H1 (cell line): ENCODE measurements at regions not wholly inside any gene's neighbourhood (a gene's known extent, or its start where the extent isn't known, plus 50 kb on each side); places are given as distances from the start of the nearest gene placed in this dataset.
A peak's percentile ranks its signal among the peaks of the same experiment; 100 is the strongest.

ENCODE experiments used
- CTCF ChIA-PET: fragments of 300-600 bp; sonication (Branson Sonifier 250); formaldehyde crosslinking; loops from one replicate; lab custom pipeline; 2021; ENCODE audit not compliant: partially characterized antibody; lab: Charles Lee
- POLR2A ChIA-PET: fragments of 300-600 bp; sonication (Branson Sonifier 250); formaldehyde crosslinking; loops from one replicate; lab custom pipeline; 2021; ENCODE audit warnings: inconsistent platforms; ENCODE audit not compliant: partially characterized antibody; lab: Charles Lee
- DNase-seq, 2 experiments: peaks; one replicate each; pipeline versions ENCODE4 v3.0.0 to v3.0.0-alpha.2; 2010 to 2022; ENCODE audit warnings: low spot score in 2 of 2, low read depth in 1 of 2, mixed read lengths in 1 of 2
- FAIRE-seq: peaks from 2 replicates; lab custom pipeline; 2011; peaks lifted over from hg19 to GRCh38; lab: Jason Lieb, UNC
- H2AFZ ChIP-seq: 2 replicates; pipeline ENCODE4 v1.8.1; 2012; ENCODE audit warnings: low read length, inconsistent platforms
- H2AK5ac ChIP-seq: 2 replicates; pipeline ENCODE4 v1.6.1; 2013; ENCODE audit warnings: low read depth, low read length
- H2BK120ac ChIP-seq: replicated peaks from 2 replicates; pipeline ENCODE3; 2013; ENCODE audit warnings: low read depth, low read length, inconsistent platforms
- H2BK12ac ChIP-seq: 2 replicates; pipeline ENCODE4 v1.6.1; 2013; ENCODE audit warnings: low read depth, low read length
- H2BK15ac ChIP-seq: 2 replicates; pipeline ENCODE4 v1.6.1; 2013; ENCODE audit warnings: low read length
- H2BK20ac ChIP-seq: 2 replicates; pipeline ENCODE4 v1.6.1; 2013; ENCODE audit warnings: low read length
- H2BK5ac ChIP-seq: 2 replicates; pipeline ENCODE4 v1.6.1; 2013; ENCODE audit warnings: low read depth, low read length
- H3K14ac ChIP-seq: 2 replicates; pipeline ENCODE4 v1.6.1; 2013; ENCODE audit warnings: inconsistent platforms; ENCODE audit not compliant: insufficient read length
- H3K18ac ChIP-seq: 2 replicates; pipeline ENCODE4 v1.6.1; 2013; ENCODE audit warnings: low read length; ENCODE audit errors: extremely low read depth
- H3K23ac ChIP-seq: 2 replicates; pipeline ENCODE4 v1.6.1; 2013; ENCODE audit warnings: inconsistent platforms; ENCODE audit not compliant: insufficient read length
- H3K23me2 ChIP-seq: 2 replicates; pipeline ENCODE4 v1.6.1; 2013; ENCODE audit warnings: low read depth, low read length
- H3K27ac ChIP-seq: 2 replicates; pipeline ENCODE4 v1.6.1; 2011; ENCODE audit warnings: low read depth, low read length, inconsistent platforms
- H3K27me3 ChIP-seq, 4 experiments: replicated peaks in 1 of 4; 1 replicate in 1 of 4; 2 replicates in 3 of 4; pipeline versions ENCODE4 v1.6.1 to v1.8.1; 2011 to 2013; ENCODE audit warnings: low read length in 3 of 4, mild to moderate bottlenecking in 3 of 4, inconsistent platforms in 2 of 4, mixed read lengths in 2 of 4, moderate library complexity in 1 of 4; ENCODE audit not compliant: control insufficient read depth in 3 of 4, insufficient read depth in 3 of 4; ENCODE audit errors: extremely low read depth in 1 of 4
- H3K36me3 ChIP-seq, 4 experiments: 2 replicates each; pipeline versions ENCODE4 v1.6.1 to v1.8.1; 2011 to 2013; ENCODE audit warnings: mild to moderate bottlenecking in 4 of 4, low read length in 3 of 4, moderate library complexity in 2 of 4, control low read depth in 1 of 4, inconsistent platforms in 1 of 4; ENCODE audit not compliant: insufficient read depth in 4 of 4, control insufficient read depth in 2 of 4
- H3K4ac ChIP-seq: replicated peaks from 2 replicates; pipeline ENCODE3; 2013; ENCODE audit warnings: low read length, low read depth, mixed read lengths, inconsistent platforms; ENCODE audit not compliant: insufficient read length
- H3K4me1 ChIP-seq, 4 experiments: replicated peaks in 1 of 4; 1 replicate in 1 of 4; 2 replicates in 3 of 4; pipeline versions ENCODE4 v1.6.1 to v1.8.1; 2011 to 2013; ENCODE audit warnings: low read length in 3 of 4, inconsistent platforms in 2 of 4, mixed read lengths in 1 of 4; ENCODE audit not compliant: insufficient read depth in 4 of 4, control insufficient read depth in 3 of 4
- H3K4me2 ChIP-seq, 2 experiments: 2 replicates each; pipeline versions ENCODE4 v1.6.1 to v1.8.1; 2011 to 2013; ENCODE audit warnings: low read depth in 2 of 2, low read length in 2 of 2, control low read depth in 1 of 2, inconsistent platforms in 1 of 2, mild to moderate bottlenecking in 1 of 2; ENCODE audit not compliant: insufficient read depth in 1 of 2
- H3K4me3 ChIP-seq, 4 experiments: fragments of 200-600, 300-600 bp in 1 of 4; sonication (generic), shearing (Covaris generic), sonication (Bioruptor Twin) in 1 of 4; 2 replicates each; pipeline versions ENCODE4 v1.5.1 to v1.8.1; 2011 to 2016; ENCODE audit warnings: low read length in 4 of 4, low read depth in 3 of 4, control low read depth in 2 of 4, inconsistent platforms in 2 of 4, mild to moderate bottlenecking in 2 of 4, mixed read lengths in 1 of 4, moderate library complexity in 1 of 4; ENCODE audit not compliant: insufficient read depth in 2 of 4; ENCODE audit errors: extremely low read depth in 1 of 4
- H3K56ac ChIP-seq: replicated peaks from 2 replicates; pipeline ENCODE3; 2013; ENCODE audit warnings: low read depth, mild to moderate bottlenecking, mixed read lengths, low read length, inconsistent platforms; ENCODE audit not compliant: insufficient read length
- H3K79me1 ChIP-seq: 2 replicates; pipeline ENCODE4 v1.6.1; 2013; ENCODE audit warnings: low read depth, low read length, control low read depth
- H3K79me2 ChIP-seq, 2 experiments: 2 replicates each; pipeline versions ENCODE4 v1.6.1 to v1.8.1; 2012 to 2013; ENCODE audit warnings: low read length in 2 of 2, mild to moderate bottlenecking in 2 of 2, inconsistent platforms in 1 of 2; ENCODE audit not compliant: insufficient read depth in 2 of 2, control insufficient read depth in 1 of 2
- H3K9ac ChIP-seq, 4 experiments: replicated peaks in 1 of 4; 1 replicate in 1 of 4; 2 replicates in 3 of 4; pipeline versions ENCODE4 v1.6.1 to v1.8.1; 2011 to 2013; ENCODE audit warnings: low read depth in 3 of 4, low read length in 3 of 4, control low read depth in 2 of 4, mild to moderate bottlenecking in 2 of 4, moderate library complexity in 2 of 4, inconsistent platforms in 1 of 4; ENCODE audit errors: extremely low read depth in 1 of 4
- H3K9me3 ChIP-seq, 2 experiments: 2 replicates each; pipeline versions ENCODE4 v1.6.1 to v1.8.1; 2012 to 2013; ENCODE audit warnings: mild to moderate bottlenecking in 2 of 2, moderate library complexity in 2 of 2, control low read depth in 1 of 2, inconsistent platforms in 1 of 2, low read depth in 1 of 2, low read length in 1 of 2, mixed read lengths in 1 of 2; ENCODE audit not compliant: insufficient read depth in 2 of 2
- H4K20me1 ChIP-seq, 2 experiments: replicated peaks in 1 of 2; 2 replicates each; pipeline versions ENCODE3 to v1.8.1; 2011 to 2013; ENCODE audit warnings: inconsistent platforms in 2 of 2, low read length in 2 of 2, mild to moderate bottlenecking in 1 of 2; ENCODE audit not compliant: insufficient read depth in 2 of 2, control insufficient read depth in 1 of 2
- H4K5ac ChIP-seq: 2 replicates; pipeline ENCODE4 v1.6.1; 2013; ENCODE audit warnings: low read length, low read depth, mixed read lengths, inconsistent platforms; ENCODE audit not compliant: insufficient read length
- H4K8ac ChIP-seq: 2 replicates; pipeline ENCODE4 v1.8.0; 2013; ENCODE audit warnings: mild to moderate bottlenecking, moderate library complexity, low read length, inconsistent platforms; ENCODE audit not compliant: insufficient read depth; ENCODE audit errors: extremely low read depth
- H4K91ac ChIP-seq: replicated peaks from 2 replicates; pipeline ENCODE3; 2013; ENCODE audit warnings: low read length, mixed read lengths, inconsistent platforms; ENCODE audit not compliant: insufficient read length
- ATF3 ChIP-seq: IDR thresholded peaks from 2 replicates; pipeline ENCODE4 v1.6.1; 2011; ENCODE audit warnings: low read depth, mild to moderate bottlenecking, low read length; ENCODE audit not compliant: insufficient read depth
- BCL11A ChIP-seq, 2 experiments: IDR thresholded peaks; one replicate each; pipeline ENCODE4 v1.6.1; 2011; ENCODE audit warnings: low read depth in 2 of 2, low read length in 2 of 2, mild to moderate bottlenecking in 2 of 2
- CEBPB ChIP-seq: IDR thresholded peaks from 2 replicates; pipeline ENCODE4 v1.6.1; 2012; ENCODE audit warnings: low read depth, low read length
- GTF2F1 ChIP-seq: IDR thresholded peaks from 2 replicates; pipeline ENCODE4 v1.6.1; 2012; ENCODE audit warnings: low read depth, low read length, improper control_type of control experiment, borderline replicate concordance
- JUN ChIP-seq: IDR thresholded peaks from 2 replicates; pipeline ENCODE4 v1.6.1; 2011; ENCODE audit warnings: low read depth, mild to moderate bottlenecking, improper control_type of control experiment, low read length
- POU5F1 ChIP-seq: IDR thresholded peaks from 2 replicates; pipeline ENCODE4 v1.6.1; 2011; ENCODE audit warnings: low read depth, mild to moderate bottlenecking, low read length, moderate library complexity
- RXRA ChIP-seq: IDR thresholded peaks from 2 replicates; pipeline ENCODE4 v1.6.1; 2011; ENCODE audit warnings: low read depth, mild to moderate bottlenecking, low read length, moderate library complexity; ENCODE audit not compliant: insufficient read depth
- SRF ChIP-seq: IDR thresholded peaks from 2 replicates; pipeline ENCODE4 v1.6.1; 2011; ENCODE audit warnings: mild to moderate bottlenecking, low read depth, low read length, moderate library complexity
- SUZ12 ChIP-seq: fragments of 200-600 bp; sonication (generic); IDR thresholded peaks from 2 replicates; pipeline ENCODE4 v1.6.1; 2012; ENCODE audit warnings: mild to moderate bottlenecking, inconsistent platforms, low read length, moderate library complexity, mixed read lengths
- WGBS, 2 experiments: shearing (Covaris generic) in 1 of 2; methylation state at CpG; one replicate each; pipeline versions ENCODE4 v1.1.6 to v1.1.7; 2013 to 2015; ENCODE audit warnings: low lambda C conversion rate in 2 of 2, mixed read lengths in 2 of 2, inconsistent platforms in 1 of 2, low coverage in 1 of 2, missing lambda C conversion rate in 1 of 2; ENCODE audit not compliant: insufficient replicate concordance in 2 of 2, insufficient coverage in 1 of 2, insufficient read length in 1 of 2; ENCODE audit errors: extremely low coverage in 1 of 2, missing lambda C conversion rate in 1 of 2; 5-methylcytosine and 5-hydroxymethylcytosine counted together
- TF ChIP-seq, protein P1 (sequence below): IDR thresholded peaks from 2 replicates; pipeline ENCODE4 v1.6.1; 2012; ENCODE audit warnings: inconsistent platforms

DNA sequence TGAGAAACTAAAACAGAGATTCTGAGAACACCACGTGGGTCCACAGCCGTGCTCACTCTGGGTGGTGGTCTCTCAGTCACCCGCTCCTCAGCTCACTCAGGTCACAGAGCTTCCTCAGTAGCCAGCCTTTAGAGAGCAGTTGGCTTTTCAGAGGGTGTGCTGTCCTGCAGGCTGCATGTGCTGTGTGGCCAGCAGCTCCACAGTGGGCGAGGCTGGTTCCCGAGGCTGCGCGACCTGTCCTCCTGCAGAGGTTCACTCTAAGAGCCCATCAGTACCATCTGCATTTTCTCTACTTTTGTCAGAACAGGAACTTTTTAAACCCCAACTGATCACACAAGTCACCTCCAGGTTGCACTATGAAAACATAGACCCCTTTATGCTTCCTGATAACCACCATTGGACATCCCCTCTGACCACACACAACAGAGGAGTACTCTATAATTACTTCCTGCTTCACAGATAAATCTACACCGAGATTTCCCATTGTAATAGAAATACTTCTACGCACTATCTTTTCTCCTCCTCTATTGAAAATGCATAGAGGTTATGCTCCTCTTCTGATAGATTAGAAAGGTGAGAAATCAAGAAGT, 93.1 kb downstream of the GYPC start:
- Histone ChIP-seq H3K9ac (no peak overlapping the region), H2BK15ac (no peak overlapping the region), H2AFZ (no peak overlapping the region), H3K18ac (no peak overlapping the region), H3K79me2 (no peaks in the 10 kb centered on the region), H3K4ac (no peak overlapping the region), H2BK5ac (no peak overlapping the region), H3K23ac (no peak overlapping the region), H4K91ac (no peak overlapping the region), H3K9me3 (no peaks in the 10 kb centered on the region), H2BK12ac (no peak overlapping the region), H3K4me3 (no peak overlapping the region), H4K20me1 (no peaks in the 10 kb centered on the region), H3K14ac (no peak overlapping the region), H3K36me3 (no peaks in the 10 kb centered on the region), H3K4me1 (peaks cover 0 to 4% (median 0%) of the 10 kb centered on the region in 4 experiments; a peak in 2 of 7 replicates), H4K8ac (peak overlapping the region; percentile 20), H3K79me1 (no peaks in the 10 kb centered on the region), H3K23me2 (no peaks in the 10 kb centered on the region), H2BK120ac (no peak overlapping the region), H2BK20ac (no peak overlapping the region), H3K27me3 (no peaks in the 10 kb centered on the region), H2AK5ac (no peak overlapping the region), H3K4me2 (no peak overlapping the region), H3K27ac (no peak overlapping the region), H4K5ac (no peak overlapping the region), H3K56ac (no peak overlapping the region)
- no peak for FAIRE-seq
- CTCF ChIA-PET: interaction anchor here (1.3 to 1.9 kb wide), 2 partner anchors 35 to 220 kb away, joined by 4 to 7 read pairs; no protein-coding TSS in a partner anchor
- 92% methylated on average over 9 of the region's 9 CpGs; no CpG with 5 or more reads in 1 of the 2 experiments for WGBS, 2 experiments
- no peak for DNase-seq
- POLR2A ChIA-PET: no interaction called here
- TF ChIP-seq CEBPB (no peak), POU5F1 (no peak), SRF (no peak), GTF2F1 (no peak), JUN (no peak), SUZ12 (no peak), RXRA (no peak), ATF3 (no peak), BCL11A (IDR thresholded peaks at IDR 0.05; ENCODE audit: low read depth in 2 of 2, low read length in 2 of 2) (no peak)
- TF ChIP-seq, protein P1, sequence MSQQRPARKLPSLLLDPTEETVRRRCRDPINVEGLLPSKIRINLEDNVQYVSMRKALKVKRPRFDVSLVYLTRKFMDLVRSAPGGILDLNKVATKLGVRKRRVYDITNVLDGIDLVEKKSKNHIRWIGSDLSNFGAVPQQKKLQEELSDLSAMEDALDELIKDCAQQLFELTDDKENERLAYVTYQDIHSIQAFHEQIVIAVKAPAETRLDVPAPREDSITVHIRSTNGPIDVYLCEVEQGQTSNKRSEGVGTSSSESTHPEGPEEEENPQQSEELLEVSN: no peak
